Astrocyte of the cerebellum (primary cell): ENCODE measurements at regions not wholly inside any gene's neighbourhood (a gene's known extent, or its start where the extent isn't known, plus 50 kb on each side); places are given as distances from the start of the nearest gene placed in this dataset.

ENCODE experiments used
- DNase-seq: peaks from one replicate; pipeline ENCODE4 v3.0.0-alpha.2; 2011; ENCODE audit warnings: low read depth
- H3K4me3 ChIP-seq: 2 replicates; pipeline ENCODE4 v1.5.1; 2011; ENCODE audit warnings: mild to moderate bottlenecking, low read depth, low read length, moderate library complexity
- in situ Hi-C: cut with HindIII; loops from 2 replicates; pipeline ENCODE4 v1.10.0; 2017; ENCODE audit warnings: low sequenced_read_pairs
- TF ChIP-seq, protein P1 (sequence below): IDR thresholded peaks from 2 replicates; pipeline ENCODE4 v1.5.1; 2012; ENCODE audit warnings: low read length, low read depth, moderate library complexity, mild to moderate bottlenecking; ENCODE audit errors: missing control alignments

DNA sequence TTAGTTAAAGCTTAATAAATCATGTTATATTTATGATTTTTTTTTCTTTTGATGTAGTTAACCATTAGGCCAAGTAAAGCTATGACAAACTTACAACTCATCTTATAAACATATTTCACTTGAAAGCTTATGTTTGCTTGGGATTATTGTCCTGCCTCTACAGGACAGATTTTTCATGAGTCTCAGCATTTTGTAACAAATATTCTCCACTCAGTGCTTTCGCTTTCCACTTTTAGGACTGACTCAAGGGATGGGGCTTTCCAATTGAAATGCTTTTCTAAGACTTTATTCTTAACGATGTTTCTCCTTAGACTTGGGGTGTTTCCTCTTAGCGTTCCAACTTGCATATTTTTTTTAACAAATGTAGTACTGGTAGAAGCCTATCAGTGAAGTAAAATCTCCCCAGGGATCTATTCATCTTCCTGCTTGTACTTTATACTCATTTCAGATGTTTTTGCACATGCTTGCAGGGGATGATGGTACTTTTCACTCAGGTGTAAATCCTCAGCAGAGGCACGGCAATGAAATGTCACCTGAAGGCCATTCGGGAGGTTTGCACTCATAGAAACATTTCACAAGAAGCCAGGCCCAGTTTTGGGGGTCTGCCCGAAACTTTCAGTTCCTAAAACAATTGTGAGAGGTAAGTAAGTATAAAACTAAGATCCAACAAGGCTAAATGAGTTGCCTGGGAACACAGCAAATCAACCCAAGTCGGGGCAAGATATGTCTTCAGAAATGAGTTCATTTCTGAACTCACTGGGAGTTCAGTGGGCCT is 298.1 kb upstream of the FOXQ1 start:
- TF ChIP-seq, protein P1, sequence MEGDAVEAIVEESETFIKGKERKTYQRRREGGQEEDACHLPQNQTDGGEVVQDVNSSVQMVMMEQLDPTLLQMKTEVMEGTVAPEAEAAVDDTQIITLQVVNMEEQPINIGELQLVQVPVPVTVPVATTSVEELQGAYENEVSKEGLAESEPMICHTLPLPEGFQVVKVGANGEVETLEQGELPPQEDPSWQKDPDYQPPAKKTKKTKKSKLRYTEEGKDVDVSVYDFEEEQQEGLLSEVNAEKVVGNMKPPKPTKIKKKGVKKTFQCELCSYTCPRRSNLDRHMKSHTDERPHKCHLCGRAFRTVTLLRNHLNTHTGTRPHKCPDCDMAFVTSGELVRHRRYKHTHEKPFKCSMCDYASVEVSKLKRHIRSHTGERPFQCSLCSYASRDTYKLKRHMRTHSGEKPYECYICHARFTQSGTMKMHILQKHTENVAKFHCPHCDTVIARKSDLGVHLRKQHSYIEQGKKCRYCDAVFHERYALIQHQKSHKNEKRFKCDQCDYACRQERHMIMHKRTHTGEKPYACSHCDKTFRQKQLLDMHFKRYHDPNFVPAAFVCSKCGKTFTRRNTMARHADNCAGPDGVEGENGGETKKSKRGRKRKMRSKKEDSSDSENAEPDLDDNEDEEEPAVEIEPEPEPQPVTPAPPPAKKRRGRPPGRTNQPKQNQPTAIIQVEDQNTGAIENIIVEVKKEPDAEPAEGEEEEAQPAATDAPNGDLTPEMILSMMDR: no peak
- in situ Hi-C loops: no loop called here
- no peak for DNase-seq
- H3K4me3 ChIP-seq: no peak overlapping the region

DNA sequence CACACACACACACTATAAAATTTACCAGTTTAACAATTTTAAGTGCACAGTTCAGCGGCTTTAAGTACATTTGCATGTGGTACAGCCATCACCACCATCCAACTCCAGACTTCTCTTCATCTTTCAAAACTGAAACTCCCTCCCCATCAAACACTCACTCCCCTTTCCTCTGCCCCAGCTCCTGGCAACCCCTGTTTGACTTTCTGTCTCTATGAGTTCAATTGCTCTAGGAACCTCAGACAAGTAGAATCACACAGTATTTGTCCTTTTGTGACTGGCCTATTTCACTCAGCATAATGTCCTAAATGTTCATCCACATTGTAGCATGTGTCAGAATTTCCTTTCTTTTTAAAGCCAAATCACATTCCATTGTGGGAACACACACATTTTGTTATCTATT is 302.8 kb upstream of the FOXQ1 start:
- no peak for DNase-seq
- TF ChIP-seq, protein P1: no peak
- H3K4me3 ChIP-seq: no peak overlapping the region
- in situ Hi-C loops: no loop called here

- TF ChIP-seq, protein P1: no peak
- H3K4me3 ChIP-seq: no peak overlapping the region
- no peak for DNase-seq
- in situ Hi-C loops: no loop called here
Observed at GRCh38 chr6:1007159-1007558, 304.7 kb upstream of the FOXQ1 start.

- TF ChIP-seq, protein P1: no peak
- DNase-seq: no peak
- in situ Hi-C loops: no loop called here
- no peak overlapping the region for H3K4me3 ChIP-seq
Observed at GRCh38 chr6:1004885-1005630, 306.8 kb upstream of the FOXQ1 start.

DNA sequence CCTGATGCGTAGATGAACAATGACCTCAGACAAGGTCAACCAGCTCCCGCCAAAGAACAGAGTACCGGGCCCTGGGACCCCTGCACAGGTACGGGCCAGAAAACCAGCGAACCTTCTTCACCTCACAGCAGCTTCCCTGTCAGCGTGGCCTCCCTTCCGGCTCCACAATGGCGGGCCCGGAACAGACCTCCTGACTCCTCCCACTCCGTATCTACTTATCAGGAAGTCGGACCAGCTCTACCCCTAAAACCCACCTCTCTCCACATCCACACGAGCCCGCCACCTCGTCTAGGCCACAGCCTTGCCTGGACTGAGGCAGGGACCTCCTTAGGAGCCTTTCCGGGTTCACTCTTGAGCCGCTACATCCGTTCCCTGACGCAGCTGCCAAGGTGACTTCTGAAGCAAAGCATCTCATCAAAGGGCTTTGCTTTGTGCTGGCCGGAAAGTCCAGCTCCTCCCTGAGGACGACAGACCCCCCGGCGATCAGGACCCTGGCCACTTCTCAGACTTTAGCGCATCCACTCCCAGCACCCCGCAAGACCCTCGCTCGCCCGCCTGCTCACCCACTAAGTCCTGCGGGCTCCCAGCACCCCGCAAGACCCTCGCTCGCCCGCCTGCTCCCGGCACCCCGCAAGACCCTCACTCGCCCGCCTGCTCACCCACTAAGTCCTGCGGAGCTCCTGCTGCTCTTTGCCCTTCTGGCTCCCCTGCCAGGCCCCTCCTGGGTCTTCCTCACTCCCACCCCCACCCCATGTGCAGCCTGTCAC is 308.3 kb upstream of the FOXQ1 start:
- H3K4me3 ChIP-seq: no peak overlapping the region
- in situ Hi-C loops: no loop called here
- DNase-seq: no peak
- TF ChIP-seq, protein P1: no peak

DNA sequence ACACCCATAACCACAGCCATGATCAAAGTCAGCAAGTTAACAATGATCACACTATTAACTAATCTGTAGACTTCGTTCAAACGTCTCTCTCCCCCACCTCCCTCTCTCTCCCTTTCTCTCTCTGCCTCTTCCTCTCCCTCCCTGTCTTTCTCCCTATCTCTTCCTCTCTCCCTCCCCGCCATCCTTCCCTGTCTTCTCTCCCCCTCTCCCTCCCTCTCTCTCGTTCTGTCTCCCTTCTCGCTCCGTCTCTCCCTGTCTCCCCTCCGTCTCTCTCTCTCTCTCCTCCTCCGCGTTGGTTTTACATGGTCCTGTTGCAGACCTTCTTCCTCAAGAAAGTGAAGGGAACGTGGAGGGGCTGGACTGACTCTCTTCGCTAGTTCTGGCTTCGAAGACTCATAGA is 308.9 kb upstream of the FOXQ1 start:
- in situ Hi-C loops: no loop called here
- H3K4me3 ChIP-seq: no peak overlapping the region
- TF ChIP-seq, protein P1: no peak
- no peak for DNase-seq
